Hepatocyte (in vitro differentiated cells): ENCODE measurements at regions not wholly inside any gene's neighbourhood (a gene's known extent, or its start where the extent isn't known, plus 50 kb on each side); places are given as distances from the start of the nearest gene placed in this dataset.

Experiments
- EZH2 ChIP-seq: fragments of 200-600 bp; sonication (generic); IDR thresholded peaks from 2 replicates; pipeline ENCODE4 v1.6.1; 2016; ENCODE audit warnings: antibody characterized with exemption, mild to moderate bottlenecking, borderline replicate concordance
- EZH2phosphoT487 ChIP-seq: fragments of 200-600 bp; sonication (generic); IDR thresholded peaks from one replicate; pipeline ENCODE4 v1.6.1; 2018; ENCODE audit warnings: antibody characterized with exemption, mild to moderate bottlenecking, low read depth, moderate library complexity; ENCODE audit not compliant: unreplicated experiment, severe bottlenecking
- TF ChIP-seq, protein P1 (sequence below): fragments of 200-600 bp; sonication (generic); IDR thresholded peaks from 2 replicates; pipeline ENCODE4 v1.5.1; 2016; ENCODE audit warnings: antibody characterized with exemption, mild to moderate bottlenecking; ENCODE audit not compliant: poor library complexity

GRCh38 chr11:34745195-34745594 lies 124.3 kb downstream of the EHF start:
- TF ChIP-seq, protein P1, sequence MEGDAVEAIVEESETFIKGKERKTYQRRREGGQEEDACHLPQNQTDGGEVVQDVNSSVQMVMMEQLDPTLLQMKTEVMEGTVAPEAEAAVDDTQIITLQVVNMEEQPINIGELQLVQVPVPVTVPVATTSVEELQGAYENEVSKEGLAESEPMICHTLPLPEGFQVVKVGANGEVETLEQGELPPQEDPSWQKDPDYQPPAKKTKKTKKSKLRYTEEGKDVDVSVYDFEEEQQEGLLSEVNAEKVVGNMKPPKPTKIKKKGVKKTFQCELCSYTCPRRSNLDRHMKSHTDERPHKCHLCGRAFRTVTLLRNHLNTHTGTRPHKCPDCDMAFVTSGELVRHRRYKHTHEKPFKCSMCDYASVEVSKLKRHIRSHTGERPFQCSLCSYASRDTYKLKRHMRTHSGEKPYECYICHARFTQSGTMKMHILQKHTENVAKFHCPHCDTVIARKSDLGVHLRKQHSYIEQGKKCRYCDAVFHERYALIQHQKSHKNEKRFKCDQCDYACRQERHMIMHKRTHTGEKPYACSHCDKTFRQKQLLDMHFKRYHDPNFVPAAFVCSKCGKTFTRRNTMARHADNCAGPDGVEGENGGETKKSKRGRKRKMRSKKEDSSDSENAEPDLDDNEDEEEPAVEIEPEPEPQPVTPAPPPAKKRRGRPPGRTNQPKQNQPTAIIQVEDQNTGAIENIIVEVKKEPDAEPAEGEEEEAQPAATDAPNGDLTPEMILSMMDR = no peak
- TF ChIP-seq EZH2 (no peak), EZH2phosphoT487 (no peak)
